ENCODE measurements at regions not wholly inside any gene's neighbourhood (a gene's known extent, or its start where the extent isn't known, plus 50 kb on each side); places are given as distances from the start of the nearest gene placed in this dataset.

DNA sequence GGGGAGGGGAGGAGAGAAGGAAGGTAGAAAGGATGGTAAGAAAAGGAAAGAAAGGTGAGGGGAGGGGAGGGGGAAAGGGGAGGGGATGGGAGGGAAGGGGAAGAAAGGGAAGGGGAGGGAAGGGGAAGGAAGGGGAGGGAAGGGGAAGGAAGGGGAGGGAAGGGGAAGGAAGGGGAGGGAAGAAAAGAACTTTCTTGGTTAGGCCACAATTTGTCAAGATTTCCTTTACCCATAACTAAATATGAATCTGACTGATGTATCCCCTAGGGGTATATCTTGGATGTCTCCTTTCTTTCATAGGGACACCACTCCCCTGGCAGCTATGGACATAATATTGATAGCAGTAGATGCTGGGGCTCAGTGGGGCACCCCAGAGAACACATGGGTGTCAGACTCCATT, 54.4 kb upstream of the PRELP start:
- TF ChIP-seq HNF4A (conservative IDR thresholded peaks at IDR 0.05) (no peak), RAD21 (IDR thresholded peaks at IDR 0.05) (no peak), TAF1 (conservative IDR thresholded peaks at IDR 0.05) (no peak), FOXA1 (IDR thresholded peaks at IDR 0.05) (no peak), YY1 (IDR thresholded peaks at IDR 0.05) (no peak), RXRA (IDR thresholded peaks at IDR 0.05) (no peak), SP1 (IDR thresholded peaks at IDR 0.05) (no peak), FOXA2 (IDR thresholded peaks at IDR 0.05) (no peak), EGR1 (IDR thresholded peaks at IDR 0.05; ENCODE audit: low read depth in 2 of 2) (no peak), GABPA (IDR thresholded peaks at IDR 0.05 in 1 of 2, conservative IDR thresholded peaks at IDR 0.05 in 1 of 2) (no peak)
- TF ChIP-seq, protein P1, sequence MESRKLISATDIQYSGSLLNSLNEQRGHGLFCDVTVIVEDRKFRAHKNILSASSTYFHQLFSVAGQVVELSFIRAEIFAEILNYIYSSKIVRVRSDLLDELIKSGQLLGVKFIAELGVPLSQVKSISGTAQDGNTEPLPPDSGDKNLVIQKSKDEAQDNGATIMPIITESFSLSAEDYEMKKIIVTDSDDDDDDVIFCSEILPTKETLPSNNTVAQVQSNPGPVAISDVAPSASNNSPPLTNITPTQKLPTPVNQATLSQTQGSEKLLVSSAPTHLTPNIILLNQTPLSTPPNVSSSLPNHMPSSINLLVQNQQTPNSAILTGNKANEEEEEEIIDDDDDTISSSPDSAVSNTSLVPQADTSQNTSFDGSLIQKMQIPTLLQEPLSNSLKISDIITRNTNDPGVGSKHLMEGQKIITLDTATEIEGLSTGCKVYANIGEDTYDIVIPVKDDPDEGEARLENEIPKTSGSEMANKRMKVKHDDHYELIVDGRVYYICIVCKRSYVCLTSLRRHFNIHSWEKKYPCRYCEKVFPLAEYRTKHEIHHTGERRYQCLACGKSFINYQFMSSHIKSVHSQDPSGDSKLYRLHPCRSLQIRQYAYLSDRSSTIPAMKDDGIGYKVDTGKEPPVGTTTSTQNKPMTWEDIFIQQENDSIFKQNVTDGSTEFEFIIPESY (IDR thresholded peaks at IDR 0.05), result no peak
- TF ChIP-seq, protein P2, sequence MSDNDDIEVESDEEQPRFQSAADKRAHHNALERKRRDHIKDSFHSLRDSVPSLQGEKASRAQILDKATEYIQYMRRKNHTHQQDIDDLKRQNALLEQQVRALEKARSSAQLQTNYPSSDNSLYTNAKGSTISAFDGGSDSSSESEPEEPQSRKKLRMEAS (IDR thresholded peaks at IDR 0.05), result no peak
- TF ChIP-seq, protein P3, sequence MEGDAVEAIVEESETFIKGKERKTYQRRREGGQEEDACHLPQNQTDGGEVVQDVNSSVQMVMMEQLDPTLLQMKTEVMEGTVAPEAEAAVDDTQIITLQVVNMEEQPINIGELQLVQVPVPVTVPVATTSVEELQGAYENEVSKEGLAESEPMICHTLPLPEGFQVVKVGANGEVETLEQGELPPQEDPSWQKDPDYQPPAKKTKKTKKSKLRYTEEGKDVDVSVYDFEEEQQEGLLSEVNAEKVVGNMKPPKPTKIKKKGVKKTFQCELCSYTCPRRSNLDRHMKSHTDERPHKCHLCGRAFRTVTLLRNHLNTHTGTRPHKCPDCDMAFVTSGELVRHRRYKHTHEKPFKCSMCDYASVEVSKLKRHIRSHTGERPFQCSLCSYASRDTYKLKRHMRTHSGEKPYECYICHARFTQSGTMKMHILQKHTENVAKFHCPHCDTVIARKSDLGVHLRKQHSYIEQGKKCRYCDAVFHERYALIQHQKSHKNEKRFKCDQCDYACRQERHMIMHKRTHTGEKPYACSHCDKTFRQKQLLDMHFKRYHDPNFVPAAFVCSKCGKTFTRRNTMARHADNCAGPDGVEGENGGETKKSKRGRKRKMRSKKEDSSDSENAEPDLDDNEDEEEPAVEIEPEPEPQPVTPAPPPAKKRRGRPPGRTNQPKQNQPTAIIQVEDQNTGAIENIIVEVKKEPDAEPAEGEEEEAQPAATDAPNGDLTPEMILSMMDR (IDR thresholded peaks at IDR 0.05; ENCODE audit: low read depth, low read length, missing input control), result no peak

DNA sequence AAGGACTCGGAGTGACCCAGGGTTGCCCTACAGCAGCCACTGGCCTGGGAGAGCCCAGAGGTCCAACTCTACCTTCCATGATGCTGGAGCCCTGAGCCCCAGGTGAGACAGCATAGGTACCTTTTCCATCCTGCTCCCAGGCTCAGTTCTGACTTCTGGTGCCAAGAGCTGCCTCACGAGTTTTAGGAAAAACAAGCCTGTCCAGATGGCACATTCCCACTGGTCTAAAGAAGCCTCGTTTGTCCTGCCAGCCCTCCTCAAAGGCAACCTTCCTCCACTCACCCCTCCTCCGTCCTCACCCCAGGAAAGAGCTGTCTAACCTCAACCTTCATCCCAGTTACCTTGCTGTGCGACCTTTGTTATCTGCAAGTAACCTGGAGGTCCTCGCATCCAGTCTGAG, 53.5 kb upstream of the PRELP start:
- Histone ChIP-seq H3K9me3 (ENCODE audit: control insufficient read depth in 4 of 4, low read length in 3 of 4) (no peaks in the 10 kb centered on the region), H3K9ac (ENCODE audit: low read depth in 1 of 2, low read length in 2 of 2) (no peak overlapping the region), H3K36me3 (ENCODE audit: control insufficient read depth in 4 of 4, insufficient read depth in 3 of 4, low read depth in 1 of 4, low read length in 3 of 4) (no peaks in the 10 kb centered on the region), H3K4me1 (ENCODE audit: control insufficient read depth in 4 of 4, insufficient read depth in 4 of 4, low read length in 3 of 4) (no peaks in the 10 kb centered on the region), H3K27me3 (ENCODE audit: control insufficient read depth in 4 of 4, insufficient read depth in 4 of 4, low read length in 3 of 4) (peaks cover 0 to 3% (median 0%) of the 10 kb centered on the region in 4 donors), H3K27ac (ENCODE audit: low read depth in 1 of 2, low read length in 2 of 2) (no peak overlapping the region), H3K4me3 (ENCODE audit: low read depth in 1 of 3, low read length in 3 of 3) (no peak overlapping the region)
- 85% methylated on average over 6 of the region's 6 CpGs for WGBS
- TF ChIP-seq, protein P1 (IDR thresholded peaks at IDR 0.05), result no peak
- no peak for TF ChIP-seq YY1 (IDR thresholded peaks at IDR 0.05)
- no peak for TF ChIP-seq NR2F2 (IDR thresholded peaks at IDR 0.05)
- no peak for TF ChIP-seq EGR1 (IDR thresholded peaks at IDR 0.05; ENCODE audit: low read depth in 2 of 2)
- no peak for DNase-seq (ENCODE audit: low spot score)

More for the DNA sequence above, 54.4 kb upstream of the PRELP start:
- Histone ChIP-seq H3K9ac (ENCODE audit: low read depth in 1 of 2, low read length in 2 of 2) (no peak overlapping the region), H3K4me3 (ENCODE audit: low read depth in 1 of 3, low read length in 3 of 3) (no peak overlapping the region), H3K9me3 (ENCODE audit: control insufficient read depth in 4 of 4, low read length in 3 of 4) (no peaks in the 10 kb centered on the region), H3K27ac (ENCODE audit: low read depth in 1 of 2, low read length in 2 of 2) (no peak overlapping the region), H3K27me3 (ENCODE audit: control insufficient read depth in 4 of 4, insufficient read depth in 4 of 4, low read length in 3 of 4) (peaks cover 0 to 1% (median 0%) of the 10 kb centered on the region in 4 donors), H3K4me1 (ENCODE audit: control insufficient read depth in 4 of 4, insufficient read depth in 4 of 4, low read length in 3 of 4) (no peaks in the 10 kb centered on the region), H3K36me3 (ENCODE audit: control insufficient read depth in 4 of 4, insufficient read depth in 3 of 4, low read depth in 1 of 4, low read length in 3 of 4) (no peaks in the 10 kb centered on the region)
- no peak for DNase-seq (ENCODE audit: low spot score)

Measured in liver (tissue), 8 donors.